CD4-positive, alpha-beta T cell (primary cell): ENCODE measurements at regions not wholly inside any gene's neighbourhood (a gene's known extent, or its start where the extent isn't known, plus 50 kb on each side); places are given as distances from the start of the nearest gene placed in this dataset.
"Not testable (repeated sequence)": the region's sequence is repeated elsewhere in the genome, so short reads cannot be mapped to it uniquely, and the experiment has no call there.

Experiments
- ATAC-seq: fragments of 200-7000 bp; cut with Tn5 transposase; one replicate; pipeline ENCODE4 v1.10.0; 2022; ENCODE audit warnings: mild to moderate bottlenecking; ENCODE audit not compliant: poor library complexity
- CTCF ChIA-PET: fragments of 350-600 bp; sonication (Branson Sonifier 250); formaldehyde crosslinking; loops from one replicate; lab custom pipeline; 2021; ENCODE audit warnings: antibody characterized with exemption, inconsistent platforms; lab: Charles Lee
- POLR2A ChIA-PET: fragments of 350-600 bp; sonication (Branson Sonifier 250); formaldehyde crosslinking; loops from one replicate; lab custom pipeline; 2021; ENCODE audit warnings: antibody characterized with exemption, inconsistent platforms; lab: Charles Lee
- DNase-seq, 14 experiments: peaks; one replicate each; pipeline ENCODE4 v3.0.0-alpha.2; 2013 to 2020; ENCODE audit warnings: mixed read lengths in 2 of 14
- H3K27ac ChIP-seq, 2 donors: one replicate each; pipeline versions ENCODE4 v1.5.1 to v1.7.0; 2013; ENCODE audit warnings: low read length in 2 of 2, low read depth in 1 of 2, mild to moderate bottlenecking in 1 of 2
- H3K27me3 ChIP-seq, 2 experiments: 1 replicate in 1 of 2; 2 replicates in 1 of 2; pipeline versions ENCODE4 v1.6.1 to v1.7.0; 2013; ENCODE audit warnings: low read length in 2 of 2, control low read depth in 1 of 2, mild to moderate bottlenecking in 1 of 2, moderate library complexity in 1 of 2; ENCODE audit not compliant: insufficient read depth in 2 of 2, control insufficient read depth in 1 of 2
- H3K36me3 ChIP-seq: one replicate; pipeline ENCODE4 v1.6.1; 2013; ENCODE audit warnings: low read length, control low read depth; ENCODE audit not compliant: insufficient read depth
- H3K4me1 ChIP-seq: one replicate; pipeline ENCODE4 v1.6.1; 2013; ENCODE audit warnings: low read length, control low read depth; ENCODE audit not compliant: insufficient read depth
- H3K4me3 ChIP-seq: one replicate; pipeline ENCODE4 v1.5.1; 2013; ENCODE audit warnings: mild to moderate bottlenecking, low read length, moderate library complexity
- H3K9me3 ChIP-seq, 2 experiments: 1 replicate in 1 of 2; 2 replicates in 1 of 2; pipeline versions ENCODE4 v1.6.1 to v1.7.0; 2013; ENCODE audit warnings: low read length in 2 of 2, mild to moderate bottlenecking in 2 of 2, control low read depth in 1 of 2, moderate library complexity in 1 of 2; ENCODE audit not compliant: control insufficient read depth in 1 of 2, insufficient read depth in 1 of 2
- H3K27ac Mint-ChIP-seq: one replicate; pipeline ENCODE4 v1.8.0; 2020; ENCODE audit warnings: mixed read lengths
- H3K27me3 Mint-ChIP-seq: one replicate; pipeline ENCODE4 v1.8.0; 2021; ENCODE audit warnings: mixed read lengths
- H3K36me3 Mint-ChIP-seq: one replicate; pipeline ENCODE4 v1.8.0; 2021; ENCODE audit warnings: low read depth, mixed read lengths
- H3K4me1 Mint-ChIP-seq: one replicate; pipeline ENCODE4 v1.8.0; 2021; ENCODE audit warnings: low read depth, mixed read lengths
- H3K4me3 Mint-ChIP-seq: one replicate; pipeline ENCODE4 v1.8.0; 2020; ENCODE audit warnings: mild to moderate bottlenecking, mixed read lengths
- H3K9me3 Mint-ChIP-seq: one replicate; pipeline ENCODE4 v1.8.0; 2020; ENCODE audit warnings: mixed read lengths
- CTCF ChIP-seq: fragments of 200-600 bp; IDR thresholded peaks from one replicate; pipeline ENCODE4 v1.8.0; 2022; ENCODE audit warnings: antibody characterized with exemption, mild to moderate bottlenecking
- intact Hi-C, 2 experiments: fragments of 100-400 bp; cut with DNase I in 1 of 2; cut with micrococcal nuclease in 1 of 2; formaldehyde crosslinking; loops; one replicate each; pipeline versions ENCODE4 v1.15.1 to v1.9.0; 2023 to 2025; cut with DNase I, micrococcal nuclease

- TF ChIP-seq CTCF: no peak
- Mint-ChIP-seq H3K9me3 (no peaks in the 10 kb centered on the region), H3K4me1 (no peaks in the 10 kb centered on the region), H3K27me3 (no peaks in the 10 kb centered on the region), H3K27ac (no peak overlapping the region), H3K4me3 (no peak overlapping the region), H3K36me3 (no peaks in the 10 kb centered on the region)
- ATAC-seq: no peak
- intact Hi-C loops: no loop called here
- Histone ChIP-seq H3K4me3 (no peak overlapping the region), H3K27me3 (peaks cover 0 to 5% of the 10 kb centered on the region in 2 experiments), H3K9me3 (no peaks in the 10 kb centered on the region), H3K36me3 (no peaks in the 10 kb centered on the region), H3K4me1 (no peaks in the 10 kb centered on the region), H3K27ac (no peak overlapping the region)
- no peak for DNase-seq
- ChIA-PET CTCF (no interaction called here), POLR2A (no interaction called here)
These were observed 112.4 kb upstream of the EDA2R start for GRCh38 chrX:66751136-66751782.

DNA sequence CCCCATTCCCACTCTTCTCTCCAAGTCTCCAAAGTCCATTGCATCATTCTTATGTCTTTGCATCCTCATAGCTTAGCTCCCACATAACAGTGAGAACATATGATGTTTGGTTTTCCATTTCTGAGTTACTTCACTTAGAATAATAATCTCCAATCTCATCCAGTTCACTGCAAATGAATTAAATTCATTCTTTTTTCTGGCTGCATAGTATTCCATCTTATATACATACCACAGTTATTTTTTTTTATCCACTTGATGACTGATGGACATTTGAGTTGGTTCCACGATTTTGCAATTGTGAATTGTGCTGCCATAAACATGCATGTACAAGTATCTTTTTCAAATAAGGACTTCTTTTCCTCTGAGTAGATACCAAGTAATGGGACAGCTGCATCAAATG lies 105.6 kb upstream of the EDA2R start:
- H3K4me3 ChIP-seq, H3K9me3 Mint-ChIP-seq, H3K27me3 ChIP-seq, CTCF ChIA-PET, intact Hi-C loops, H3K9me3 ChIP-seq, H3K27me3 Mint-ChIP-seq, H3K27ac Mint-ChIP-seq, POLR2A ChIA-PET, H3K36me3 ChIP-seq, ATAC-seq, H3K4me1 Mint-ChIP-seq, H3K4me3 Mint-ChIP-seq, H3K4me1 ChIP-seq, H3K36me3 Mint-ChIP-seq, H3K27ac ChIP-seq, DNase-seq: not testable (repeated sequence)

DNA sequence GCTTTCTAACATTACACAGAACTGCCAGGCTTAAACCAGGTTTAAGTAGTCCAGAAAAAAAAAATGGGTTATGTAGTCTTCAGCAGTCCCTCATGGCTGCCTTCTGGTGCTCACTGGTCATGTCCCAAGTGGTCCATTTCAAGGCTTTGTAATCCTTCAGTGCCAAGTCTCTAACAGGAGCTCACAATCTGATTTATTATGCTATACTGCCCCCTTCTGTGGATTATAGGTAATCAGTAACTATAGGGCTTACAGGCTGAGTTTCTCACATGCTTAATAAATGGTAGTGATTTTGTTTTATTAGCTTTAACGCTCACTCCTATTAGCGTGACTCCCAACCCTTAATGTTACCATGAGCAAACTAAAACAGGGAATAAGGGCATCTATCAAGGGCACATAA lies 92.5 kb upstream of the EDA2R start:
- intact Hi-C loops: no loop called here
- DNase-seq: peak in 3 of 14 experiments; percentile 41 to 46 (median 44)
- peak; percentile 19 for TF ChIP-seq CTCF
- Mint-ChIP-seq H3K27ac (peak overlapping the region; percentile 36), H3K9me3 (no peaks in the 10 kb centered on the region), H3K27me3 (no peaks in the 10 kb centered on the region), H3K4me1 (peaks cover 5% of the 10 kb centered on the region), H3K4me3 (no peak overlapping the region), H3K36me3 (no peaks in the 10 kb centered on the region)
- ChIA-PET CTCF (interaction anchor here (1.2 kb wide), 1 partner anchor 1203 kb away, joined by 3 read pairs; no protein-coding TSS in a partner anchor), POLR2A (interaction anchor here (0.7 kb wide), 1 partner anchor 1151 kb away, joined by 4 read pairs; no protein-coding TSS in a partner anchor)
- Histone ChIP-seq H3K9me3 (no peaks in the 10 kb centered on the region), H3K36me3 (no peaks in the 10 kb centered on the region), H3K4me3 (no peak overlapping the region), H3K27me3 (no peaks in the 10 kb centered on the region), H3K4me1 (no peaks in the 10 kb centered on the region), H3K27ac (no peak overlapping the region)
- ATAC-seq: no peak
